Cerebellar cortex (tissue), 1 donor: ENCODE measurements at regions not wholly inside any gene's neighbourhood (a gene's known extent, or its start where the extent isn't known, plus 50 kb on each side); places are given as distances from the start of the nearest gene placed in this dataset.

Experiments
- DNase-seq: peaks from one replicate; pipeline ENCODE4 v3.0.0-alpha.2; 2015; ENCODE audit warnings: low spot score

GRCh38 chr7:56291-56913, 136.0 kb upstream of the FAM20C start:
- DNase-seq = peak; percentile 67

- DNase-seq = no peak
Measured at GRCh38 chr7:57071-57470, 135.3 kb upstream of the FAM20C start.

GRCh38 chr7:57482-58255, 134.7 kb upstream of the FAM20C start:
- peak; percentile 58 for DNase-seq

- no peak for DNase-seq
Measured at GRCh38 chr7:58316-58715, 134.1 kb upstream of the FAM20C start.

- DNase-seq = no peak
Measured at GRCh38 chr7:59079-60016, 133.0 kb upstream of the FAM20C start.

GRCh38 chr7:60017-60675, 132.2 kb upstream of the FAM20C start:
- DNase-seq = no peak

GRCh38 chr7:60706-61105, 131.7 kb upstream of the FAM20C start:
- no peak for DNase-seq

GRCh38 chr7:61111-61510, 131.3 kb upstream of the FAM20C start:
- no peak for DNase-seq

GRCh38 chr7:61576-62360, 130.6 kb upstream of the FAM20C start:
- DNase-seq = no peak

GRCh38 chr7:62361-63116, 129.8 kb upstream of the FAM20C start:
- no peak for DNase-seq

GRCh38 chr7:63117-63480, 129.3 kb upstream of the FAM20C start:
- no peak for DNase-seq

GRCh38 chr7:63521-64021, 128.8 kb upstream of the FAM20C start:
- peak; percentile 81 for DNase-seq

- peak; percentile 60 for DNase-seq
Measured at GRCh38 chr7:64098-64915, 128.1 kb upstream of the FAM20C start.

- DNase-seq = no peak
Measured at GRCh38 chr7:64916-65341, 127.4 kb upstream of the FAM20C start.

GRCh38 chr7:65554-65953, 126.8 kb upstream of the FAM20C start:
- DNase-seq = no peak

- DNase-seq = no peak
Measured at GRCh38 chr7:66296-66695, 126.1 kb upstream of the FAM20C start.

- no peak for DNase-seq
Measured at GRCh38 chr7:66741-67140, 125.6 kb upstream of the FAM20C start.

GRCh38 chr7:67661-68395, 124.5 kb upstream of the FAM20C start:
- DNase-seq = no peak

GRCh38 chr7:68629-69028, 123.7 kb upstream of the FAM20C start:
- no peak for DNase-seq
